Gastroesophageal sphincter (tissue), 4 donors: ENCODE measurements at regions not wholly inside any gene's neighbourhood (a gene's known extent, or its start where the extent isn't known, plus 50 kb on each side); places are given as distances from the start of the nearest gene placed in this dataset.
A peak's percentile ranks its signal among the peaks of the same experiment; 100 is the strongest.

Source experiments
- ATAC-seq: fragments of 150-250 bp; one replicate; pipeline ENCODE4 v1.9.1; 2016; ENCODE audit warnings: mild to moderate bottlenecking, moderate library complexity
- H3K27ac ChIP-seq, 4 donors: fragments of 200-600 bp; sonication (generic) in 3 of 4; 1 replicate in 3 of 4; 2 replicates in 1 of 4; pipeline ENCODE4 v1.5.1; 2016 to 2019
- H3K27me3 ChIP-seq: fragments of 200-600 bp; sonication (generic); one replicate; pipeline ENCODE4 v1.5.1; 2019
- H3K36me3 ChIP-seq, 2 donors: fragments of 200-600 bp; sonication (generic); one replicate each; pipeline ENCODE4 v1.5.1; 2019; ENCODE audit warnings: control low read depth in 1 of 2
- H3K4me1 ChIP-seq, 3 donors: fragments of 200-600 bp; sonication (generic); 1 replicate in 2 of 3; 2 replicates in 1 of 3; pipeline ENCODE4 v1.5.1; 2016 to 2019; ENCODE audit warnings: control low read depth in 2 of 3
- H3K4me3 ChIP-seq, 2 donors: fragments of 200-600 bp; sonication (generic); one replicate each; pipeline ENCODE4 v1.5.1; 2019; ENCODE audit warnings: mild to moderate bottlenecking in 1 of 2, moderate library complexity in 1 of 2
- H3K9me3 ChIP-seq, 3 donors: fragments of 200-600 bp; sonication (generic); one replicate each; pipeline ENCODE4 v1.5.1; 2017 to 2019; ENCODE audit warnings: control low read depth in 2 of 3
- CTCF ChIP-seq, 4 experiments: fragments of 200-600 bp in 2 of 4; fragments of 450-650 bp in 2 of 4; sonication (generic) in 1 of 4; IDR thresholded peaks; one replicate each; pipeline ENCODE4 v1.5.1; 2017 to 2019; ENCODE audit warnings: antibody characterized with exemption in 4 of 4, mild to moderate bottlenecking in 2 of 4, moderate library complexity in 2 of 4
- EP300 ChIP-seq: sonication (generic); formaldehyde crosslinking; IDR thresholded peaks from one replicate; pipeline ENCODE4 v1.6.1; 2017; ENCODE audit warnings: antibody characterized with exemption, mild to moderate bottlenecking
- POLR2A ChIP-seq, 2 donors: fragments of 450-650 bp; IDR thresholded peaks; one replicate each; pipeline ENCODE4 v1.6.1; 2017; ENCODE audit warnings: antibody characterized with exemption in 2 of 2, mild to moderate bottlenecking in 2 of 2, moderate library complexity in 1 of 2
- POLR2AphosphoS5 ChIP-seq: sonication (generic); formaldehyde crosslinking; IDR thresholded peaks from one replicate; pipeline ENCODE4 v1.6.1; 2017; ENCODE audit warnings: antibody characterized with exemption
- WGBS, 2 donors: methylation state at CpG; one replicate each; pipeline ENCODE4 v1.1.5; 2018; ENCODE audit warnings: low coverage in 1 of 2; 5-methylcytosine and 5-hydroxymethylcytosine counted together

- no peaks in the 10 kb centered on the region for H3K36me3 ChIP-seq
- TF ChIP-seq CTCF (IDR thresholded peaks at IDR 0.05) (no peak), EP300 (no peak), POLR2A (IDR thresholded peaks at IDR 0.05) (no peak), POLR2AphosphoS5 (no peak)
- no peaks in the 10 kb centered on the region for H3K4me1 ChIP-seq
- H3K9me3 ChIP-seq = peaks cover 0 to 12% (median 0%) of the 10 kb centered on the region in 3 donors
- no peak overlapping the region for H3K4me3 ChIP-seq
- no peak overlapping the region for H3K27ac ChIP-seq
- H3K27me3 ChIP-seq = no peaks in the 10 kb centered on the region
- WGBS, 2 donors = 81 to 87% methylated on average over 4 of the region's 4 CpGs
- no peak for ATAC-seq
These were observed 226.3 kb upstream of the LDB2 start for GRCh38 chr4:17124767-17125166.

- whole genome bisulfite sequencing, 2 donors = 92 to 100% methylated on average over 1 of the region's 1 CpG
- Histone ChIP-seq H3K27me3 (no peaks in the 10 kb centered on the region), H3K36me3 (no peaks in the 10 kb centered on the region), H3K9me3 (peaks cover 0 to 12% (median 0%) of the 10 kb centered on the region in 3 donors), H3K4me1 (no peaks in the 10 kb centered on the region), H3K27ac (no peak overlapping the region), H3K4me3 (no peak overlapping the region)
- TF ChIP-seq EP300 (no peak), POLR2A (IDR thresholded peaks at IDR 0.05) (no peak), CTCF (IDR thresholded peaks at IDR 0.05) (no peak), POLR2AphosphoS5 (no peak)
- no peak for ATAC-seq
These were observed 222.3 kb upstream of the LDB2 start for GRCh38 chr4:17120761-17121160.

GRCh38 chr4:17117746-17118145 lies 219.3 kb upstream of the LDB2 start:
- H3K36me3 ChIP-seq = no peaks in the 10 kb centered on the region
- WGBS, 2 donors = 76 to 92% methylated on average over 4 of the region's 4 CpGs
- H3K4me1 ChIP-seq = no peaks in the 10 kb centered on the region
- TF ChIP-seq POLR2AphosphoS5 (no peak), EP300 (no peak), POLR2A (IDR thresholded peaks at IDR 0.05) (no peak), CTCF (IDR thresholded peaks at IDR 0.05) (no peak)
- no peak for ATAC-seq
- no peak overlapping the region for H3K4me3 ChIP-seq
- H3K9me3 ChIP-seq = peaks cover 0 to 12% (median 0%) of the 10 kb centered on the region in 3 donors
- no peak overlapping the region for H3K27ac ChIP-seq
- H3K27me3 ChIP-seq = no peaks in the 10 kb centered on the region

- H3K36me3 ChIP-seq = no peaks in the 10 kb centered on the region
- 76 to 78% methylated on average over 4 of the region's 5 CpGs for WGBS, 2 donors
- no peak for TF ChIP-seq POLR2A (IDR thresholded peaks at IDR 0.05)
- no peak for TF ChIP-seq CTCF (IDR thresholded peaks at IDR 0.05)
These were observed 217.1 kb upstream of the LDB2 start for GRCh38 chr4:17115583-17115982.

GRCh38 chr4:17112292-17112659 lies 213.8 kb upstream of the LDB2 start:
- no peaks in the 10 kb centered on the region for H3K4me1 ChIP-seq

More at GRCh38 chr4:17115583-17115982, 217.1 kb upstream of the LDB2 start:
- Histone ChIP-seq H3K27me3 (no peaks in the 10 kb centered on the region), H3K9me3 (peaks cover 0 to 1% (median 0%) of the 10 kb centered on the region in 3 donors), H3K4me3 (no peak overlapping the region), H3K4me1 (no peaks in the 10 kb centered on the region), H3K27ac (no peak overlapping the region)
- no peak for ATAC-seq

More at GRCh38 chr4:17112292-17112659, 213.8 kb upstream of the LDB2 start:
- no peak overlapping the region for H3K4me3 ChIP-seq
- no peaks in the 10 kb centered on the region for H3K27me3 ChIP-seq
- H3K9me3 ChIP-seq = no peaks in the 10 kb centered on the region
- H3K36me3 ChIP-seq = no peaks in the 10 kb centered on the region
- no peak for ATAC-seq
- WGBS, 2 donors = 50 to 60% methylated on average over 4 of the region's 4 CpGs
- TF ChIP-seq CTCF (IDR thresholded peaks at IDR 0.05) = peak in 1 of 4 experiments; percentile 31
- TF ChIP-seq EP300 = no peak
- no peak for TF ChIP-seq POLR2AphosphoS5
- TF ChIP-seq POLR2A (IDR thresholded peaks at IDR 0.05) = no peak
- H3K27ac ChIP-seq = no peak overlapping the region
